Transverse colon (tissue), 4 donors: ENCODE measurements at regions not wholly inside any gene's neighbourhood (a gene's known extent, or its start where the extent isn't known, plus 50 kb on each side); places are given as distances from the start of the nearest gene placed in this dataset.

Experiments
- CTCF ChIP-seq, 5 experiments: fragments of 200-600 bp in 3 of 5; fragments of 450-650 bp in 2 of 5; sonication (generic) in 3 of 5; IDR thresholded peaks; 1 replicate in 2 of 5; 2 replicates in 3 of 5; pipeline ENCODE4 v1.5.1; 2016 to 2017; ENCODE audit warnings: antibody characterized with exemption in 5 of 5, inconsistent platforms in 3 of 5, mild to moderate bottlenecking in 2 of 5, moderate library complexity in 1 of 5
- POLR2AphosphoS5 ChIP-seq, 3 donors: sonication (generic); formaldehyde crosslinking; IDR thresholded peaks; one replicate each; pipeline ENCODE4 v1.6.1; 2016; ENCODE audit warnings: antibody characterized with exemption in 3 of 3

GRCh38 chr22:47543447-47543846, 781.0 kb downstream of the TBC1D22A start:
- TF ChIP-seq POLR2AphosphoS5 (IDR thresholded peaks at IDR 0.05): no peak
- no peak for TF ChIP-seq CTCF (IDR thresholded peaks at IDR 0.05)
